Head of caudate nucleus (tissue), 42 donors: ENCODE measurements at regions not wholly inside any gene's neighbourhood (a gene's known extent, or its start where the extent isn't known, plus 50 kb on each side); places are given as distances from the start of the nearest gene placed in this dataset.
"Not testable (repeated sequence)": the region's sequence is repeated elsewhere in the genome, so short reads cannot be mapped to it uniquely, and the experiment has no call there.

ENCODE experiments used
- DNase-seq, 42 donors: peaks; one replicate each; pipeline versions ENCODE4 v3.0.0 to v3.0.0-alpha.2; 2020 to 2021; ENCODE audit warnings: mixed read lengths in 7 of 42
- intact Hi-C: fragments of 100-400 bp; cut with DNase I; formaldehyde crosslinking; loops from one replicate; pipeline ENCODE4 v1.15.0; 2022

DNA sequence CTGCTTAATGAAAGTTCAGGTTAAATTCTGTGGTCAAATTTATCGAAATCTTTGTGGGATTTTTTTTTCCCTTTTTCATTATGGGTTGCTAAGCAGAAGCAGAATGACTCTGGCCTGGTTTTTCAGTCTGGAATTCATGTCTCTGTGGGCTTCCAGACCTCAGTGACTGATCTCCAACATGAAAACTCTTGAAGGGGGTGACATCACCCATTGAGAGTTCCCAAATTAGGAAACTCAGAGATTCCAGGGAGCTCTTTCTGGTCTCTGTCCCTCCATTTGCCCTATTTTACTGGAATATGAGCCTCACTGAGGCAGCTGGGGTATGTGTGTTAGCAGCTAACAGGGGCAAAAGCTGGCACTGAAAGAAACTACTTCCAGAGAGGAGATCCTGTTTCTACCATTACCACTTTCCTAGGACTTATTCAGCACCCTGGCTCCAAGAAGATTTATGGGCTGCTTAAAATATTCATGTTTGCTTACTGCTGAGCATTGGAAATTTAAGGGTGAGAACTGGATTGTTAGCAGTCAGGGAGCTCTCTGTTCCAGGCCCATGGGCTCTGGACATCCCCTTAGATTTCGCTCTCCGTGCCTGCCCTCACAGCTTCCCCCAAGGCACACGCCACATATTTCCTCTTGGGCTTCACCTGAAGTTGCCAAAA is 203.4 kb upstream of the SPAG17 start:
- no peak for DNase-seq
- intact Hi-C loops = no loop called here

DNA sequence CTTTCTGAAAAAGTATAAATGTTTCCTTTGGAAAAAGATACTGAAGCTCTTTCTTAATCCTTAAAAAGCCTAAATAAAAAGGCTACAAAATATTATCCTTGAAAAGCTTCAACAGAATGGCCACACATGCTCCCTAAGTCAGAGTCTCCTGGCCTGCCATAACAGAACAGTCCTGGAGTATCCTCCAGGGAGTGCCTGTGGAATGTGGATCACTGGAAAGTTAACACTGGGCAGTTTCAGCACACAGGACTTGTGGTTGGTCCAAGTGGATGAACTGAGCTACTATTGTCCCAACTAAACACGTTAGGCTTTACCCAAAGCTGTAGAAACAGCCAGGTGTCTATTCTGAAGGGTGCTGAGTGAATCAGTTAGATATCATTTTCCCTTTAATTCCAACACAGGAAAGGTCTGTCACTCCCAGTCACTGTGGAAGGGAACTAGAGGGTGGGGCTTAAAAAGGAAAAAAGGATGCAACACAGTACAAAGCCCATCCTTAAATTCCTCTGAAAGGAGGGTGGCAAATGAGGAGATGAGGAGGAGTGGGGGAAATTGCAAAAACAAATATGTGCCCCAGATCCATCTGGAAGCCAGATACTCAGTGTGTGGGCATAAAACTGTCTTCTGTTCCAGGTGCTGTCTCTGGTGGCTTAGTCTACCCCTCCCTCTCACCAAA is 196.3 kb upstream of the SPAG17 start:
- no peak for DNase-seq
- intact Hi-C loops = no loop called here

DNA sequence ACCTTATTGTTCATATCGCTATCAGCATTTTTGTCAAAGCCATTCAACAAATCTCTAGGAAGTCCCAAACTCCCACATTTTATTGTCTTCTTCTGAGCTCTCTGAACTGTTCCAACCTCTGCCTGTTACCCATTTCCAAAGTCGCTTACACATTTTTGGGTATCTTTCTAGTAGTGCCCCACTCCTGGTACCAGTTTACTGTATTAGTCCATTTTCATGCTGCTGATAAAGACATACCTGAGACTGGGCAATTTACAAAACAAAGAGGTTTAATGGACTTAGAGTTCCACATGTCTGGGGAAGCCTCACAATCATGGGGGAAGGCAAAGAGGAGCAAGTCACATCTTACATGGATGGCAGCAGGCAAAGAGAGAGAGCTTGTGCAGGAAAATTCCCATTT is 192.2 kb upstream of the SPAG17 start:
- intact Hi-C loops, DNase-seq: not testable (repeated sequence)

- DNase-seq = no peak
- intact Hi-C loops = no loop called here
Observed at GRCh38 chr1:118371612-118372011, 186.6 kb upstream of the SPAG17 start.

DNA sequence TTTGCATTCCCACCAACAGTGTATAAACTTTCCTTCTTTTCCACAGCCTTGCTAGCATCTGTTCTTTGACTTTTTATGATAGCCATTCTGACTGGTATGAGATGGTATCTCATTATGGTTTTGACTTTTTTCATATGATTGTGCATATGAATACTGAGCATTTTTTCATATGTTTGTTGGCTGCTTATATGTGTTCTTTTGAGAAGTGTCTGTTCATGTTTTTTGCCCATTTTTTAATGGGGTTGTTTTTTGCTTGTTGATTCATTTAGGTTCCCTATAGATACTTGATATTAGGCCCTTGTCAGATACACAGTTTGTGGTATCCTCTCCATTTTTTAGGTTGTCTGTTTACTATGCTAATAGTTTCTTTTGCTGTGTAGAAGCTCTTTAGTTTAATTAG is 185.8 kb upstream of the SPAG17 start:
- DNase-seq = no peak
- intact Hi-C loops = no loop called here

- intact Hi-C loops = no loop called here
- no peak for DNase-seq
Observed at GRCh38 chr1:118366286-118366685, 181.3 kb upstream of the SPAG17 start.

DNA sequence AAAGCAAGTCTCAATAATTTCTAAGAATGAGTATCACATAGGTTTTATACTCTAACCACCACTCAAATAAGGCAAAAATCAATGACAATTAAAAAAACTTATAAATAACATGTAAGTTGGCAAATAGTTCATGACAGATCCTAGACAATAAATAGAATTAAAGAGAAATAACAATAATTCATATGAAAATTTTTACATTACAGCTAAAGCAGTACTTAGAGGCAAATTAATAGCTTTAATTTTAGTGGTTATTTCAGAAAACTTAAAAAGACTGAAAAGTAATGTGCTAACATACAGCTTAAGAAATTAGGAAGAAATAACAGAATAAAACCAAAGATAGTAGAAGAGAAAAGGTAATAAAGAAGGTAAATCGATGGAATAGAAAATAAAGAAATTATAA is 179.9 kb upstream of the SPAG17 start:
- intact Hi-C loops = no loop called here

DNA sequence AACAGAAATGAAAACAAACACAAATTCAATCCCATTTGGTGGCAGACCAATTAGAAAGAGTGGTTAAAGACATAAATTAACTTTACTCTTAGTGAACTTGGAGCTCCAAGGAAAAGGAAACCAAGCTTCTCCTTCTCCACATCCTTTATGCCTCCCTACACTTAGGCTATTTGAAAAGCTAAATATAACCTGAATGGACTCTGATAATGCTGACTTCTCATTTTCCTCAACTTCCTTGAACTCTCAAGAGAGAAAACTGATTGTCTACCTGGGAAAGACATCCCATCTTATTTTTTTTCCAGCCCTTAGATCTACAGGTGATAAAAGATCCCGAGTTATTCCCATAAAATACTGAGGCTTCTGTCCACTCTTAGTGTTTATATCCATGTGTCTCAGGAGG is 178.4 kb upstream of the SPAG17 start:
- intact Hi-C loops = no loop called here
- DNase-seq = no peak

More for the DNA sequence above, 179.9 kb upstream of the SPAG17 start:
- DNase-seq = no peak

GRCh38 chr1:118360817-118361216 is 175.8 kb upstream of the SPAG17 start:
- intact Hi-C loops = no loop called here
- DNase-seq = no peak

DNA sequence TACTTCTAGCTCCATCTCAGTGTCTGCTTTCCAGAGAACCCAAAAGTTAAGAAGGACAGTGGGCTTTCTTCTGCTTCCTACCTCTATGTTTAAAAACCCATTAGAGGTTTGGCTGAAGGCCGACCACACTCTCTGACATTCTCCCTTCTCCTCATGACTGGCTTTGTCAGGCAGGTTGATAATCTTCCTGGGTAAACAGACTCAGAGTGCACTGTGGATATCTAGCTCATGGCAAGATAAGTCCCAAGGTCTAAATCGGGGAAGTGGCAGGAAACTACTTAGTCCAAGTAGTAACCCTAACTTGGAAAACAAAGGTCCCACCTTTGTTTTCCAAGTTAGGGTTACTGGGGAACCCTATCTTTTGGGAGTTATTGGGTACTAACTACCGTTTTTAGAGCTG is 161.9 kb upstream of the SPAG17 start:
- no peak for DNase-seq
- intact Hi-C loops = no loop called here

- intact Hi-C loops = no loop called here
- DNase-seq = no peak
Observed at GRCh38 chr1:118340928-118341910, 156.2 kb upstream of the SPAG17 start.

GRCh38 chr1:118339400-118340124 is 154.5 kb upstream of the SPAG17 start:
- no peak for DNase-seq
- intact Hi-C loops = no loop called here

- intact Hi-C loops = no loop called here
- DNase-seq = no peak
Observed at GRCh38 chr1:118338936-118339335, 153.9 kb upstream of the SPAG17 start.

DNA sequence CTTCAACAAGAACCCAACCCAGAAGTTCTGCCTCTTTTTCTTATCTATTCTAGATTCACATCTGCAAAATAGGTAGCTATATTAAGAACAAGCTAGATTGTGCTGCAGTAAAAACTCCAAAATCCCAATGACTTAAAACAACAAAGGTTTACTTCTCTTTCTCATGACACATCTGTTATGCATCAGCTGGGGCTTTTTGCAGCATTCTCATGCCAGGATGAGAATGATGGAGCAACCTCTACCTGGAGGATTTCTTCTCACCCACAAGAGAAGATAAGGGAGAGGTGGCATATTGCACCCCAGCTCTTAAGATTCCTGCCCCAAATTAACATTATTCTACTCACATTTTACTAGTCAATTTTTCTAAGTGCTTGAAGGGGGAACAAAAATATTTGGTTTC is 152.3 kb upstream of the SPAG17 start:
- intact Hi-C loops = no loop called here
- DNase-seq = no peak

DNA sequence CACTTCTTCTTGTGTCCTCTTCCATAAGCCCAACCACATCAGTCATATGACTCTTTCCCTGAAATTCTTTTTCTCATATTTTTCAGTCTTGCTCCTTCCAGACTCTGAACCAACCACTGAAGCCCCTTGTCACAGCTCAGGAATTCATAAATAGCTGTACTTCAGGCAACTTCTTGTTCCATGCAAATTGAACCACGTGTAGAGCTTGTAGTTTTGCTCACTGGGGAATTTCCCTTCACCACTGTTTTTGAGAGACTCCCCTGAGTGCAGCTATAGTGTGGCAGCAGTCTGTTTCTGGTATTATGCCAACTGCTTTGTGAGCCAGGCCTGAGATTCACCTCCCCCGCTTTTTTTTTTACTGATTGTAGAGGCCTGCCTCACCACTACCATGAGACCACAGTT is 150.3 kb upstream of the SPAG17 start:
- intact Hi-C loops = no loop called here
- no peak for DNase-seq

DNA sequence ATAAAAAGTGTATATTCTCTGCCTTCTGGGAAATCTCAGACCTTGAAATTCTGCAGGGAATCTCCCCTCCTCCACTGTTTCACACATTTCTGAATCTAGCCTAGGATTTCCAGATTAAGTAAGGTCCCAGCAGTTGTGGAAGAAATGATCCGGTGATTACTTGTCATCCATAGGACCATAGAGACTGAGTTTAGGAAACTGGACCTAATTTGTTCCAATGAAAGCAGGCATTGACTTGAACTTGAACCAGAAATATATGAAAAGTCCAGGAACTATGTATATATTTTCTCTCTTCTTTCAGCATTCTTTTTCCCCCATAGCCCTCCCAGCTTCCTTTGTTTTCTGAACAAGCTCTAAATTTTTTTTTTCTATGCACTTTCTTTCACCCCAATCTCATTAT is 149.5 kb upstream of the SPAG17 start:
- DNase-seq = no peak
- intact Hi-C loops = no loop called here

DNA sequence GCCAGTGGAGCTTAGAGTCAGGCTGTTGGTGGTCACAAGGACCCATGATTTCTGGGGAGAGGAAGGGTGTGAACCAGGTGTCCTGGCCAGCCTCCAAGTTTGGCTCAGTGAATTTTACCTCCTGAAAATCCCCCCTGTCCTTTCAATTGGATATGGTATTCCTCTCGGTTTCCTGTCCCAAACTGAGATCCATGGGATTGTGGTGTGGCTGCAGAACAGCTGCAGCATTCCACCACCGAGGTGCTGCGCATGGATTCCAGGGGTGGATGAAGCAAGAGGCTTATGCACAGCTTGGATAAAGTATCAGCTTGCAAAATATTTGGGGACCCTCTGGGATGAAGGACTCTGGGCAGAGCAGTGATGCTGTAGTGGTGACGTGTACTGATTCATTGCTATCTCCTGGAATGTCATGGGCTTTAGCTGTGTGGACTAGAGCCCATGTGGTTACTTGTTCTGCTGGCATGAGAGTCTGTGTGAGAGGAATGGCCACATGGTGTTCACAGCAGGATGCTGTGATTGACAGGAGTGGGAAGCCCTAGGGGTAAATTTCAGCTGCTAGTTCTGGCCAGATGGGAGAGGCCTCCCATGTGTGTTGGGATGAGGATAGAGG is 148.7 kb upstream of the SPAG17 start:
- DNase-seq = no peak
- intact Hi-C loops = no loop called here

DNA sequence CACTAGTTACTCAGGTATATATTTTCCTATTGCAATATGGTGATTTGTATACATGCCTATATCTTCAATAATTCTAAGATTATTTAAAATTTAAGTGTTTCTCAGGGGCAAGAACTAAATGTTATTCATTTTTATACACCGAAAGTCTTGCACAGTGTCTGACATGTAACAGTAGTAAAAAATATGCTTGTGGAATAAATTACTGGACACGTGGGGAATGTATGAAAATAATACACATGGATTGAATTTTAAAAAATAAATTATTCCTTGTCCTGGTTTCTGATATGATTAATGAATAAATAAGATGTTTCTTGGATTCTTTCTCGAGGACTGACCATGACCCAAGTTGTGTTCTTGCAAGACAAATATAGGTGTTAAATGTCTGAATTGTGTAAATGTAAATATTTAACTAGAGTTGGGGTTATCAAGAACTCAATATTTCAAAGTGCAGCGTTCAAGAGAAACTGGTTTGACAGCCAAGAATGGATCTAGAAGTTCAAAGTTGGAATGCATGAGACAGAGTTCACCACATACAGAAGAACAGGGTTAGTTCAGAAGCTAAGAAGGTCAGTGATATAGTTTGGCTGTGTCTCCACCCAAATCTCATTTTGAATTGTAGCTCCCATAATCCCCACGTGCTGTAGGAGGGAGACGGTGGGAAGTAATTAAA is 142.1 kb upstream of the SPAG17 start:
- intact Hi-C loops = no loop called here
- DNase-seq = no peak
